GM19397 (cell line): ENCODE measurements at regions not wholly inside any gene's neighbourhood (a gene's known extent, or its start where the extent isn't known, plus 50 kb on each side); places are given as distances from the start of the nearest gene placed in this dataset.

Source experiments
- ATAC-seq: cut with Tn5 transposase; IDR thresholded peaks from one replicate; pipeline ENCODE4 v1.9.1; 2021; ENCODE audit warnings: mild to moderate bottlenecking, moderate library complexity; ENCODE audit not compliant: unreplicated experiment

DNA sequence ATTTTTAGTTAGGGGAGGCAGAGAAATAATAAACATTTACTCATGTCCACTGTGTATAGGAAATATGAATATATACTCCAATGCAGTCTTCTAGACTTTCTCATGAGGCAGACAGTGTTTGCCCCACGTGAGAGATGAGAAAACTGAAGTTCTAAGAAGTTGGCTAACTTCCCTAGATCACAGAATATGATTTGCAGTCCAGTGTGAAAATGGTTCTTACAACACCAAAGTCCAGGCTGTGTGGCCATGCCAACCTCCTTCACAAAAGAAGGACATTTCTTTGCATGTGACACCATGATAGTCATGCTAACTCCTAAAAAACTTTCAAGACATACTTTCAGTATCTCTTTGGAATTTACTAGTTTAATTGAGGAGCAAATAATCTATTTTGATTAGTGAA, 143.7 kb downstream of the IRS1 start:
- no peak for ATAC-seq

- ATAC-seq, result no peak
Observed at GRCh38 chr2:226652983-226653765, 146.4 kb downstream of the IRS1 start.

- no peak for ATAC-seq
Observed at GRCh38 chr2:226652369-226652768, 147.3 kb downstream of the IRS1 start.

GRCh38 chr2:226649871-226650660, 149.6 kb downstream of the IRS1 start:
- ATAC-seq, result peak; percentile 80

DNA sequence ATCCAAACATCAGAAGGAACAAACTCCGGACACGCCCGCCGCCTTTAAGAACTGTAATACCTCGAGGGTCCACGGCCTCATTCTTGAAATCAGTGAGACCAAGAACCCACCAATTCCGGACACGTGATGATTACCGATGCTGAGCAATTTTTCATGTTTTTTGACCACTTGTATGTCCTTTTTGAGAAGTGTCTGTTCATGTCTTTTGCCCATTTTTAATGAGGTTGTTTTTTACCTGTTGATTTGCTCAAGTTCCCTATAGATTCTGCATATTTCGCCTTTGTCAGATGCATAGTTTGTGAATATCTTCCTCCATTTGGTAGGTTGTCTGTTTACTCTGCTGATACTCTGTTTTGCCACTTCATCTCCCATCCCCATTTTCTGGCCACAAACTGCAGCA, 150.4 kb downstream of the IRS1 start:
- no peak for ATAC-seq

GRCh38 chr2:226647621-226648518, 151.8 kb downstream of the IRS1 start:
- no peak for ATAC-seq

DNA sequence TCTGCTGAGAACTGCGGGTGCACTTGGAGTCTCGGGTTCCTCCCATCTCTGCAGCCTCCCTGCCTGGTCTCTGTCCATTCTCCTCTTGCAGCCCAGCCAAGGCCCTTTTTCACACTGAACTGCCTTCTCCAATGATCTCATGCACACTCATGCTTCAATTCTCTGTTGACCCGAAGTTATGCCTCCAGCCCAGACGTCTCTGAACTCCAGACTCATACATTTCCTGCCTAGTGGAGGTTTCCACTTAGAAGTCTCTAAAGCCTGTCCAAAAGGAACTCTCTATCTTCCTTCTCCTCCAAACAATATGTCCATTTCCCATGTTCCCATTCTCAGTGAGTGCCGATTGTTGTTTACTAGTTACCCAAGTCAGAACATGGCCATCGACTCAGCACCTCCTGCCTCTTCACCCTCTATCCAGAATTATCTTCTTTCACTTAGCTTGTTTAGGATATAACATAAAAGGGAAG, 155.2 kb downstream of the IRS1 start:
- ATAC-seq, result no peak

DNA sequence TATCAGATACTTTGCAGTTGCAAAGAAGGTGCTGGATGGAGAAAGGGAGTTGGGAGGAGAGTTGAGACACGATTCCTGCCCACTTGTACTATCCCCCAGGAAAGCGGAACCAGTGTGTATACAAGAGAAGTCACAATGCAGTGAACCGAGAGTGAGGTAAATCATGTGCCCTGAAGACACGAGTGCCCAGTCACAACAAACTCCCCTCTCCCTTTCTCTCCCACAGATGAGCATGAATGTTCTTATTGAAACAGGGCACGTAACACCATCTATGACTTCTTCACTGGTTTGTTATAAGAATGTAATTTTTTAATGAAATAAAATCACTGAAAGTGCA, 155.7 kb downstream of the IRS1 start:
- no peak for ATAC-seq

- ATAC-seq, result no peak
Observed at GRCh38 chr2:226643030-226643945, 156.3 kb downstream of the IRS1 start.

DNA sequence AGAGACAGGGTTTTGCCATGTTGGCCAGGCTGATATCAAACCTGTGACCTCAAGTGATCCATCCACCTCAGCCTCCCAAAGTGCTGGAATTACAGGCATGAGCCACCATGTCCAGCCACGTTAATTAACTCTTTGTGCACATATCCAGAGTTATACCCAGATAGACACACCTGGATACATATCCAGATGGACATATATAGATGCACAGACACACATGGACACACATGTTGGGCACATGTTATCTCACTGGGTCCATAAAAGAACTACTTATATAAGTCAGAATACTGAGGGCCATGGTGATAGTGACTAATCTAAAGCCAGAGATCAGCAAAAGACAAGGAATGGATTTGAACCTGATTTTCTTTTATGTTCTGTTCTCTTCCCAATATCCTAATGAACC, 158.6 kb downstream of the IRS1 start:
- no peak for ATAC-seq

- no peak for ATAC-seq
Observed at GRCh38 chr2:226640501-226640900, 159.1 kb downstream of the IRS1 start.

GRCh38 chr2:226639550-226639949, 160.1 kb downstream of the IRS1 start:
- no peak for ATAC-seq

DNA sequence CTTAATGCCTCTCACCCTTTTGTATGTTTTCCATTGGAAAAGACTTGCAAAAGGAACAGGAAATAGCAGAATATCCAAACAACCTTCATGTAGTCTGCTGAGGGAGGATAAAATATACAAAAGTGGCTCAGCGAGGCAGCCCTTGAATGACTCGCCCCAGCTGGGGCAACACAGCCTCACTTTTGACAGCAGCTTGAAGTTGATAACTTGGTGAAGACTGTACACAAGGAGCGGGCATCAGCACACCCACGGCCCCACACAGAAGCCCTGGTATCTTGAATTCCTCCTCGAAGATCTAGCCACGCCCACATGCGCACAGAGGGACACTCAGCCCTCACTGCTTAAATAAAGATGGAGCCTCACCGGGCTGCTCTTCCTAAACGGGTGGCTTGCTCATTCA, 161.0 kb downstream of the IRS1 start:
- no peak for ATAC-seq

DNA sequence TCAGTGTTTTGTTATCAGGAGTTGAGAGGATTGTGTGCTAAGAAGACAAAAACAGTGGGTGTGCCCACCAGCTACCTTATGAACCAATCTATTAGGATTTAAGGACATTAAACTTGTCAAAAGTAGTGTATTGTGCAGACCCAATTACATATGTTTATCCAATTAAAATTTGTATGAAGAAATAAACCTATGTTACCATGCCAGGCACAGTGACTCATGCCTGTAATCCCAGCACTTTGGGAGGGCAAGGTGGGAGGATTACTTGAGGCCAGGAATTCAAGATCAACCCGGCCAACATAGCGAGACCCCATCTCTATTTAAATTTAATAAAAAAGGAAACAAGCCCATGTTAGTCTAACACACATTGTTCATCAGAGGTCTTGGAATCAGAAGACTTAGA, 162.2 kb downstream of the IRS1 start:
- no peak for ATAC-seq

DNA sequence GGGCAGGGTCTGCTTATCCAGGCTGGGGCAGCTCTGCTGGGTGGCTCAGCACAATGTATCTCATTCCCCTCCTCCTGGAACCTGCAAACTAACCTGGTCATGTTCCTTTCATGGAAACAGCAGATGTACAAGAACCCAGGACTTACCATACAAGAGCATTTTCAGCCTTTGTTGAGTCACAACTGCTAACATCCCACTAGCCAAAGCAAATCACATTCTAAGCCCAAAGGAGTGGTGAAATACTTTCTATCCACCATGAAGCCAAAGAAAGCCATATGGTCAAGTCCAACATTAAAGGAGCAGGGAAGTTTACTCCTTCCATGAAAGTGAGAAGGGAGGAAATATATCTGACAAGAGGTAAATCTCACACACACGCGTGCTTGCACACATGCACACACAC, 163.0 kb downstream of the IRS1 start:
- ATAC-seq, result no peak

GRCh38 chr2:226634943-226635604, 164.5 kb downstream of the IRS1 start:
- ATAC-seq, result no peak

DNA sequence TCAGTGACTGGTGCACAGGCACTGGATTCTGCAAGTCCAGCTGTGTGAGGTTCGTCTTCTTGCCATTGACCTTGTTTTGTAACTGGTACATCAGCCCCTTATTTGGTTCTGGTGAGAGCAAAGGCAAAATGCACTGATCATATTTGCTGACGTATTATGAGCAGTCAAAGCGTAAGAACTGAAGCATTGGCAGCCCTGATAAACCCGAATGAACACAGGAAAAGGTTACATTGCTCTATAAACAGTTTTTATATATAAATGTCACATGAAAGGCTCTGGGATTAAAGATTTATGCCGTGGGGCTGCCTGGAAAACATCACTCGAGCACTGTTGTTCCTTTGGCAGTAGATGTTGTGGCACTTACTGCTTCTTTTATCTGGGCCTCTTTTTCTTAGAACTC, 167.9 kb downstream of the IRS1 start:
- no peak for ATAC-seq

DNA sequence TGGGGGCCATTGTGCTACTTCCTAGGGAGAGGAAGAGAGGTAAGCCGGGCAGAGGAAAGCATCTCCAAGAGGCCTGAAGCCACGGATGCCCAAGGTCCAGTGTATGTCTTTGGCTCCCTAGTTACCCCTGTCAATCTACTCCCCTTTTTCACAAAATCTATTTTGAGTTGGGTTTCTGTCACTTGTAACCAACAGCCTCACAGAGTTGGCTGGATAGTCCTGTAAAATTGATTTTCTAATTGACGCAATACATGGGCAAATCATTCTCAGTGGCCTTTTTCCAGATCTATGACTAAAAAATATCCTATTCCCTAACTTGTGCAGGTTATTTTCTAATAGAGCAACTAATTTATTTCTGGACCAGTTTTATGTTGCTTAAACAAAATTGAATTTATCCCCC, 168.4 kb downstream of the IRS1 start:
- ATAC-seq, result no peak

- ATAC-seq, result no peak
Observed at GRCh38 chr2:226625946-226626345, 173.7 kb downstream of the IRS1 start.
